Adrenal gland (tissue), 9 donors: ENCODE measurements at regions not wholly inside any gene's neighbourhood (a gene's known extent, or its start where the extent isn't known, plus 50 kb on each side); places are given as distances from the start of the nearest gene placed in this dataset.

Source experiments
- DNase-seq, 7 donors: peaks; one replicate each; pipeline ENCODE4 v3.0.0-alpha.2; 2019 to 2020
- H3K27ac ChIP-seq, 5 donors: fragments of 200-600 bp; sonication (generic) in 4 of 5; 1 replicate in 3 of 5; 2 replicates in 2 of 5; pipeline versions ENCODE4 v1.5.1 to v1.8.0; 2016 to 2020; ENCODE audit warnings: mild to moderate bottlenecking in 1 of 5
- H3K27me3 ChIP-seq: fragments of 200-600 bp; 2 replicates; pipeline ENCODE4 v1.8.0; 2021
- H3K36me3 ChIP-seq, 2 donors: fragments of 200-600 bp; replicated peaks in 1 of 2; 1 replicate in 1 of 2; 2 replicates in 1 of 2; pipeline versions ENCODE4 v1.5.1 to v1.8.0; 2018 to 2022
- H3K4me1 ChIP-seq, 2 donors: fragments of 200-600 bp; replicated peaks in 1 of 2; 1 replicate in 1 of 2; 2 replicates in 1 of 2; pipeline versions ENCODE4 v1.5.1 to v1.8.0; 2018 to 2021
- H3K4me3 ChIP-seq, 4 donors: fragments of 200-600 bp; sonication (generic) in 3 of 4; one replicate each; pipeline ENCODE4 v1.5.1; 2016 to 2018
- H3K9me3 ChIP-seq, 3 donors: fragments of 200-600 bp; sonication (generic) in 1 of 3; replicated peaks in 1 of 3; 1 replicate in 2 of 3; 2 replicates in 1 of 3; pipeline versions ENCODE4 v1.5.1 to v1.8.0; 2016 to 2021
- CTCF ChIP-seq, 6 experiments: fragments of 450-650 bp in 4 of 6; fragments of 200-600 bp in 2 of 6; sonication (generic) in 1 of 6; IDR thresholded peaks; 1 replicate in 5 of 6; 2 replicates in 1 of 6; pipeline versions ENCODE4 v1.5.1 to v1.8.0; 2016 to 2021; ENCODE audit warnings: antibody characterized with exemption in 6 of 6, mild to moderate bottlenecking in 2 of 6, moderate library complexity in 1 of 6
- POLR2A ChIP-seq, 2 donors: fragments of 450-650 bp; IDR thresholded peaks; one replicate each; pipeline ENCODE4 v1.6.1; 2017; ENCODE audit warnings: antibody characterized with exemption in 2 of 2, mild to moderate bottlenecking in 2 of 2, moderate library complexity in 1 of 2
- whole genome bisulfite sequencing, 4 donors: extraction: QIAGEN DNeasy Blood & Tissue Kit in 2 of 4; methylation state at CpG; one replicate each; pipeline versions ENCODE4 v1.1.5 to v1.1.7; 2013 to 2017; 5-methylcytosine and 5-hydroxymethylcytosine counted together
- intact Hi-C, 2 donors: fragments of 100-400 bp; cut with DNase I; formaldehyde crosslinking; loops; one replicate each; pipeline versions ENCODE4 v1.14.1 to v1.15.0; 2022 to 2023
- donor health status: healthy with polysubstance abuse.
- donor health status: Bipolar disorder and iron deficiency.
- donor health status: DM: yes; HTN: yes; CAD: no.
- donor health status: DM: no; HTN: no; CAD: no.
- donor health status: DM: no; HTN: no; CAD: no.

GRCh38 chr6:159378411-159379328 is 209.5 kb downstream of the FNDC1 start:
- DNase-seq, result no peak
- Histone ChIP-seq H3K27me3 (no peaks in the 10 kb centered on the region), H3K27ac (peak overlapping the region in 1 of 5 donors; percentile 40), H3K4me1 (no peaks in the 10 kb centered on the region), H3K9me3 (no peaks in the 10 kb centered on the region), H3K4me3 (no peak overlapping the region), H3K36me3 (no peaks in the 10 kb centered on the region)
- TF ChIP-seq CTCF (IDR thresholded peaks at IDR 0.05) (no peak), POLR2A (IDR thresholded peaks at IDR 0.05) (no peak)
- WGBS, 4 donors, result 49 to 62% (median 54%) methylated on average over 10 of the region's 10 CpGs
- intact Hi-C loops, result no loop called here

GRCh38 chr6:159376516-159377158 is 207.4 kb downstream of the FNDC1 start:
- TF ChIP-seq CTCF (IDR thresholded peaks at IDR 0.05) (no peak), POLR2A (IDR thresholded peaks at IDR 0.05) (no peak)
- WGBS, 4 donors, result 62 to 76% (median 64%) methylated on average over 7 to 9 of the region's 9 CpGs
- DNase-seq, result no peak
- Histone ChIP-seq H3K27ac (peak overlapping the region in 1 of 5 donors; percentile 29), H3K9me3 (no peaks in the 10 kb centered on the region), H3K27me3 (no peaks in the 10 kb centered on the region), H3K4me1 (no peaks in the 10 kb centered on the region), H3K36me3 (no peaks in the 10 kb centered on the region), H3K4me3 (no peak overlapping the region)
- intact Hi-C loops, result no loop called here

GRCh38 chr6:159375014-159375413 is 205.8 kb downstream of the FNDC1 start:
- intact Hi-C loops, result no loop called here
- Histone ChIP-seq H3K27me3 (no peaks in the 10 kb centered on the region), H3K27ac (no peak overlapping the region), H3K4me1 (no peaks in the 10 kb centered on the region), H3K4me3 (no peak overlapping the region), H3K36me3 (no peaks in the 10 kb centered on the region), H3K9me3 (peaks cover 0 to 4% (median 0%) of the 10 kb centered on the region in 3 donors)
- DNase-seq, result no peak
- WGBS, 4 donors, result 89 to 94% (median 90%) methylated on average over 17 to 19 of the region's 19 CpGs
- TF ChIP-seq CTCF (IDR thresholded peaks at IDR 0.05) (no peak), POLR2A (IDR thresholded peaks at IDR 0.05) (no peak)

GRCh38 chr6:159373670-159374069 is 204.5 kb downstream of the FNDC1 start:
- DNase-seq, result no peak
- intact Hi-C loops, result no loop called here
- H3K36me3 ChIP-seq, result no peaks in the 10 kb centered on the region
- TF ChIP-seq CTCF (IDR thresholded peaks at IDR 0.05) (no peak), POLR2A (IDR thresholded peaks at IDR 0.05) (no peak)
- 84 to 95% (median 91%) methylated on average over 4 to 6 of the region's 6 CpGs for WGBS, 4 donors
- no peak overlapping the region for H3K27ac ChIP-seq
- no peaks in the 10 kb centered on the region for H3K27me3 ChIP-seq
- H3K4me3 ChIP-seq, result no peak overlapping the region
- peaks cover 0 to 8% (median 0%) of the 10 kb centered on the region in 3 donors for H3K9me3 ChIP-seq
- H3K4me1 ChIP-seq, result no peaks in the 10 kb centered on the region
